RWPE2 (cell line): ENCODE measurements at regions not wholly inside any gene's neighbourhood (a gene's known extent, or its start where the extent isn't known, plus 50 kb on each side); places are given as distances from the start of the nearest gene placed in this dataset.

ENCODE experiments used
- ATAC-seq: fragments of 200-7000 bp; cut with Tn5 transposase; 3 replicates; pipeline ENCODE4 v1.9.1; 2021; ENCODE audit warnings: low read depth
- DNase-seq: peaks from one replicate; pipeline ENCODE4 v3.0.0-alpha.2; 2020; ENCODE audit warnings: low spot score
- H3K27ac ChIP-seq: fragments of 450-650 bp; 2 replicates; pipeline ENCODE4 v1.5.1; 2017; ENCODE audit warnings: mild to moderate bottlenecking; ENCODE audit not compliant: poor library complexity, severe bottlenecking
- H3K27me3 ChIP-seq: fragments of 250-450 bp; sonication (Bioruptor Pico); 2 replicates; pipeline ENCODE4 v1.5.1; 2021; ENCODE audit warnings: mild to moderate bottlenecking, moderate library complexity; ENCODE audit not compliant: insufficient read depth, poor library complexity, severe bottlenecking
- H3K36me3 ChIP-seq: fragments of 250-450 bp; sonication (Bioruptor Pico); 2 replicates; pipeline ENCODE4 v1.5.1; 2020; ENCODE audit warnings: low read depth, mild to moderate bottlenecking, moderate library complexity
- H3K4me1 ChIP-seq: fragments of 250-450 bp; sonication (Bioruptor Pico); 2 replicates; pipeline ENCODE4 v1.5.1; 2021; ENCODE audit warnings: mild to moderate bottlenecking, moderate library complexity; ENCODE audit not compliant: insufficient read depth, poor library complexity, severe bottlenecking
- H3K4me3 ChIP-seq: fragments of 250-450 bp; sonication (Bioruptor Pico); 2 replicates; pipeline ENCODE4 v1.5.1; 2021; ENCODE audit warnings: mild to moderate bottlenecking, moderate library complexity; ENCODE audit not compliant: severe bottlenecking
- H3K9me3 ChIP-seq: fragments of 250-450 bp; sonication (Bioruptor Pico); 2 replicates; pipeline ENCODE4 v1.5.1; 2021; ENCODE audit warnings: mild to moderate bottlenecking, moderate library complexity; ENCODE audit not compliant: severe bottlenecking
- CTCF ChIP-seq: fragments of 450-650 bp; IDR thresholded peaks from one replicate; pipeline ENCODE4 v1.5.1; 2017; ENCODE audit warnings: mild to moderate bottlenecking, moderate library complexity; ENCODE audit not compliant: poor library complexity, severe bottlenecking

GRCh38 chr3:170705131-170705530 is 119.3 kb upstream of the SLC7A14 start:
- no peak for DNase-seq
- Histone ChIP-seq H3K4me1 (peaks cover 26% of the 10 kb centered on the region), H3K4me3 (no peak overlapping the region), H3K27me3 (no peaks in the 10 kb centered on the region), H3K9me3 (no peaks in the 10 kb centered on the region), H3K27ac (no peak overlapping the region), H3K36me3 (no peaks in the 10 kb centered on the region)
- ATAC-seq, result no peak
- TF ChIP-seq CTCF, result no peak

GRCh38 chr3:170703121-170703588 is 117.3 kb upstream of the SLC7A14 start:
- ATAC-seq, result peak; percentile 93
- no peak overlapping the region for H3K4me3 ChIP-seq
- H3K9me3 ChIP-seq, result no peaks in the 10 kb centered on the region
- no peak for DNase-seq
- no peaks in the 10 kb centered on the region for H3K27me3 ChIP-seq
- peak overlapping the region; percentile 25 for H3K27ac ChIP-seq
- H3K4me1 ChIP-seq, result peaks cover 23% of the 10 kb centered on the region
- no peak for TF ChIP-seq CTCF
- no peaks in the 10 kb centered on the region for H3K36me3 ChIP-seq

- Histone ChIP-seq H3K27me3 (no peaks in the 10 kb centered on the region), H3K4me3 (no peak overlapping the region), H3K9me3 (no peaks in the 10 kb centered on the region), H3K4me1 (peaks cover 11% of the 10 kb centered on the region), H3K27ac (no peak overlapping the region), H3K36me3 (no peaks in the 10 kb centered on the region)
- ATAC-seq, result no peak
- no peak for TF ChIP-seq CTCF
- DNase-seq, result no peak
Observed at GRCh38 chr3:170701696-170702678, 116.1 kb upstream of the SLC7A14 start.

- Histone ChIP-seq H3K27ac (no peak overlapping the region), H3K4me3 (no peak overlapping the region), H3K4me1 (peaks cover 19% of the 10 kb centered on the region), H3K9me3 (no peaks in the 10 kb centered on the region), H3K27me3 (no peaks in the 10 kb centered on the region), H3K36me3 (no peaks in the 10 kb centered on the region)
- no peak for TF ChIP-seq CTCF
- DNase-seq (no peak), ATAC-seq (no peak)
Observed at GRCh38 chr3:170700054-170700404, 114.2 kb upstream of the SLC7A14 start.
